GM12891 (cell line): ENCODE measurements at regions not wholly inside any gene's neighbourhood (a gene's known extent, or its start where the extent isn't known, plus 50 kb on each side); places are given as distances from the start of the nearest gene placed in this dataset.

Experiments used
- DNase-seq: peaks from one replicate; pipeline ENCODE4 v3.0.0; 2011; ENCODE audit warnings: low spot score; ENCODE audit not compliant: insufficient read length
- FAIRE-seq: peaks from 2 replicates; lab custom pipeline; 2011; peaks lifted over from hg19 to GRCh38; lab: Jason Lieb, UNC
- PAX5 ChIP-seq: IDR thresholded peaks from 2 replicates; pipeline ENCODE4 v1.6.1; 2011; ENCODE audit warnings: low read length, moderate library complexity, mild to moderate bottlenecking; ENCODE audit not compliant: insufficient read depth, severe bottlenecking
- POLR2A ChIP-seq: IDR thresholded peaks from 2 replicates; pipeline ENCODE4 v1.6.1; 2011; ENCODE audit warnings: low read depth, low read length, control low read depth
- POLR2AphosphoS5 ChIP-seq: IDR thresholded peaks from 2 replicates; pipeline ENCODE4 v1.6.1; 2011; ENCODE audit warnings: low read depth, low read length, control low read depth
- POU2F2 ChIP-seq: IDR thresholded peaks from 2 replicates; pipeline ENCODE4 v1.6.1; 2011; ENCODE audit warnings: low read depth, mild to moderate bottlenecking, control low read depth, low read length, moderate library complexity
- SPI1 ChIP-seq: IDR thresholded peaks from 2 replicates; pipeline ENCODE4 v1.6.1; 2011; ENCODE audit warnings: low read depth, low read length, control low read depth
- TAF1 ChIP-seq: IDR thresholded peaks from 2 replicates; pipeline ENCODE4 v1.6.1; 2011; ENCODE audit warnings: low read depth, low read length, control low read depth

DNA sequence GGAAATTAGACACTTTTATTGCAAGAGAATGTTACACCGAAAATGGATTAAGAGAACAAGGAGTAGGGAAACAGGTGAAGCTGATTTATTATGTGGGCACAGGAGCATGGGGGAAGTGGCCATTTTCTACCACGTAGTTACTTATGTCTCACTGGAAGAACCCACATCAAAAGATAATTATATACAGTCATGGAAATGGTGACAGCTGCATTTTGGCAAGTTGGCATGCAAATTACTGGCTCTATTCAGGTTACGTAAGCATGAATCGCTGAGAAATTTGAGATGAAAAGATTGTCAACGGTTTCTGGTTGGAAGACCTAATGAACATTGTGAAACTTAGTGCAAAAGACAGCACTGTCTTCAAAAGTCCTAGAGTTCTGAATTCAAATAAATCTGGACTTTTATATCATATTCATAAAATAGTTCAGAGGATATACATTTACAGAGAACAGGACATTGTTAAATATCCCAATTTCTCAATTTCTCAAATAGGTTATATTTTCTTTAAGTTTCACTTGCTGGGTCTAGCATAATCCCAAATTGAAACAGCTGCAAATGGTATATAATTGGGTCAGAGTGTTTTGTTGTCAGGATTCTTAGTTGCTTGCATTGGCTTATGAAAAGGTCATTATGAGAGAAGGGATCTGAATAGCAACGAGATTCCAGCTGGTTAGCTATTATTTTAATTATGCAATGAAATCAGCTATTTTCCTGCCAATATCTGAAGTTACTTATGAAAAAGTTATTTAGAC is 567.8 kb downstream of the ZPLD1 start:
- TF ChIP-seq POLR2A (no peak), TAF1 (no peak), POU2F2 (no peak), SPI1 (no peak), POLR2AphosphoS5 (no peak), PAX5 (no peak)
- DNase-seq, result no peak
- no peak for FAIRE-seq

DNA sequence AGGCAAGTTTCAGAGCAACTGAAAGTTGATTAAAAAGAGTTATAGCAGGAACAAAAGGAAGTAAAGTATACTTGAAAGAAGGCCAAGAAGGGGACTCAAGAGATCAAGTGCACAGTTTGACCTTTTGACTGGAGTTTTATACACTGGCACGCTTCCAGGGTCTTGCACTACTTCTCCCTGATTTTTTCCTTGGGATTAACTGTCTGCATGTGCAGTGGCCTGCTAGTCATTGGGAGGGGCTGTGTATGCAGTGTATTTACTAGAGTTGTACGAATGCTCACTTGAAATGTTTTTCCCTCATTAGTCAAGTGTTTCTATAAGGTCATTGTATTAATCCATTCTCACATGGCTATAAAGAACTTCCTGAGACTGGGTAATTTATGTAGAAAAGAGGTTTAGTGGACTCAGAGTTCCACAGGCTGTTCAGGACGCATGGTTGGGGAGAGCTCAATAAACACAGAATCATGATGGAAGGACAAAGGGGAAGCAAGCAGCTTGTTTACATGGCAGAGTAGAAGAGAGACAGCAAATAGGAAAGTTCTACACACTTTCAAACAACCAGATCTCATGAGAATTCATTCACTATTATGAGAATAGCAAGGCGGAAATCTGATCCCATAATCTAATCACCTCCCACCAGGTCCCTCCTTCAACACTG is 571.8 kb downstream of the ZPLD1 start:
- TF ChIP-seq POLR2AphosphoS5, result no peak
- no peak for TF ChIP-seq SPI1
- no peak for TF ChIP-seq TAF1
- FAIRE-seq (no peak), DNase-seq (no peak)

GRCh38 chr3:103009609-103010008 is 574.8 kb downstream of the ZPLD1 start:
- FAIRE-seq (no peak), DNase-seq (no peak)
- no peak for TF ChIP-seq SPI1
- TF ChIP-seq POU2F2, result no peak
- no peak for TF ChIP-seq POLR2AphosphoS5
- TF ChIP-seq POLR2A, result no peak
- TF ChIP-seq TAF1, result no peak
- no peak for TF ChIP-seq PAX5

- DNase-seq (no peak), FAIRE-seq (no peak)
- TF ChIP-seq POU2F2 (no peak), SPI1 (peak; percentile 11; the same call in 1 of the 2 replicates)
These were observed 591.1 kb downstream of the ZPLD1 start for GRCh38 chr3:103025880-103026279.

DNA sequence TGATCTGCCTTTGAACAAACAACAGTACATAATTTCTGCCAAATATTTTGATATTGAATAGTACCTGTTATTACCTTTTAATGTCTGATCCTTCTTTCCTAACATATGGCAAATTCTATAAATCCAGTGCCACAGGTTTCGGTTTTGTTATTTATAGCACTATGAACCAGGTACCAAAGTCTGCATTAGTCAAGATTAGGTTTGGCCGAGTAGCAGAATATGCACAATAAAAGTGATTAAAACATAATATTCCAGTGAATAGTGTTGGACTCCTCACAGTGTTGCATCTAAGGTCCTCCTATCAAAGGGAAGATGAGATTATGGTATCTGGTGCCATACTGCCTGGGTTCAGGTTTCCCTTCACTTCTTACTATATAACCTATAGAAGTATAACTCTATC is 599.0 kb downstream of the ZPLD1 start:
- TF ChIP-seq PAX5 (no peak), POLR2A (no peak), TAF1 (no peak), POLR2AphosphoS5 (no peak), SPI1 (no peak), POU2F2 (no peak)
- DNase-seq, result no peak
- FAIRE-seq, result no peak

GRCh38 chr3:103047640-103048039 is 612.8 kb downstream of the ZPLD1 start:
- TF ChIP-seq PAX5, result no peak
- no peak for TF ChIP-seq POLR2A
- no peak for TF ChIP-seq POLR2AphosphoS5
- no peak for TF ChIP-seq SPI1
- no peak for TF ChIP-seq TAF1
- TF ChIP-seq POU2F2, result no peak
- DNase-seq (no peak), FAIRE-seq (no peak)

DNA sequence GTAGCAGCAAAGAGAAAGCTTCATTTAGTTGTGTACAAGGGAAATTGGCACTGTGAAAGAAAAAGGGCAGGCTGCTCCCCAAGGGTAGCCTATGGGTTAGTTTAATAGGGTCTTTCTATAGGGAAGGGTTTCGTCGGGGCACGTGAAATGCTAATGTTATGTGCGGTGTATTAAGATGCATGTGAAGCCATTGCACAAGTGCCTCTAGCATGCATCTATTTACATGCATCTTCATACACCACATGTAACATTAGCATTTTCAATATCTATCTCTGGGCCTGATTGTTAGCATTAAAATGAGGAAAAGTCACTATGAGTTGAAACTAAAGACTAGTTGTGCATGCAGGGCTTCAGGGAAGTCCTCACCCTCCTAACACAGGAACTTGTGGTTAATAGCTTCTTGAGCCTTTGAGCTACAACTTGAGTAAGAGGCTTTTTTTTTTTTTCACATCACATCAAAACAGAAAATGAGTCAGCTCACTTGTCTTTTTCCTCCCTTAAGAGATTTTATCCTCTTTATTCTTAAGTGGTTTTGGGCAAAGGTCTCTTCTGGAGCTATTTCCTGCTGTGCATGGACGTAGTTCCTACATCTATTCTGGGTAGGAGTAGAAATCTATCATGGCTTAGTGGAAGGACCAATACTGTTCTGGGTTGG is 613.4 kb downstream of the ZPLD1 start:
- DNase-seq (no peak), FAIRE-seq (no peak)
- TF ChIP-seq SPI1 (no peak), POU2F2 (no peak), PAX5 (no peak), POLR2AphosphoS5 (no peak), POLR2A (no peak), TAF1 (no peak)

- no peak for DNase-seq
- no peak for TF ChIP-seq POLR2A
- no peak for TF ChIP-seq POU2F2
- TF ChIP-seq TAF1, result no peak
- no peak for TF ChIP-seq POLR2AphosphoS5
- no peak for TF ChIP-seq SPI1
These were observed 617.5 kb downstream of the ZPLD1 start for GRCh38 chr3:103052236-103052830.

GRCh38 chr3:103055021-103055520 is 620.3 kb downstream of the ZPLD1 start:
- FAIRE-seq (no peak), DNase-seq (no peak)
- no peak for TF ChIP-seq POLR2AphosphoS5

More at GRCh38 chr3:103052236-103052830, 617.5 kb downstream of the ZPLD1 start:
- no peak for FAIRE-seq

GRCh38 chr3:103056542-103056941 is 621.7 kb downstream of the ZPLD1 start:
- DNase-seq (no peak), FAIRE-seq (no peak)
- no peak for TF ChIP-seq POLR2AphosphoS5
- TF ChIP-seq SPI1, result peak; percentile 31; the same call in 1 of the 2 replicates
- TF ChIP-seq POU2F2, result no peak
- no peak for TF ChIP-seq POLR2A
- no peak for TF ChIP-seq PAX5

DNA sequence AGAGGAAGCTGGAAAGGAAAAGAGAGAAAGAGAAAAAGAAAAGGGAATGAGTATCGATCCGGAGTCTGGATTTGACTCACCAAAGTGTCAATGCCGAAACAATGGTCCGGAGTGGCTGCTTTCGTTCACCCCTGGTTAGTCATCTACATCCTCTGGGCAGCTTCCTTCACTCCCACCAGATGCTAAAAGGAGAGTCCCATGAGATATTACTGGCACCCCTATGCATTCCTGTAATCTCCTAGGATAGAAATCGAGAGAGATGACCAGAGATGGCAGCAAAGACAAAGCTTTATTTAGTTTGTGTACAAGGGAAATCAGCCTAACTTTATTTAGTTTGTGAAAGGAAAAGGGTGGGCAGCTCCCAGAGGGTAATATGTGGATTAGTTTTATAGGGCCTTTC is 622.2 kb downstream of the ZPLD1 start:
- FAIRE-seq, result no peak
- no peak for TF ChIP-seq POU2F2
- no peak for TF ChIP-seq TAF1
- TF ChIP-seq SPI1, result no peak
- TF ChIP-seq POLR2AphosphoS5, result no peak
- no peak for TF ChIP-seq PAX5
- TF ChIP-seq POLR2A, result no peak
- DNase-seq, result no peak
